Suprapubic skin (tissue), 4 donors: ENCODE measurements at regions not wholly inside any gene's neighbourhood (a gene's known extent, or its start where the extent isn't known, plus 50 kb on each side); places are given as distances from the start of the nearest gene placed in this dataset.

ENCODE experiments used
- DNase-seq, 2 donors: peaks; one replicate each; pipeline ENCODE4 v3.0.0-alpha.2; 2019; ENCODE audit warnings: low spot score in 2 of 2
- H3K27ac ChIP-seq: fragments of 200-600 bp; sonication (generic); one replicate; pipeline ENCODE4 v1.5.1; 2019
- H3K27me3 ChIP-seq: fragments of 200-600 bp; sonication (generic); one replicate; pipeline ENCODE4 v1.5.1; 2019
- H3K36me3 ChIP-seq: fragments of 200-600 bp; sonication (generic); one replicate; pipeline ENCODE4 v1.5.1; 2019
- H3K4me1 ChIP-seq: fragments of 200-600 bp; sonication (generic); one replicate; pipeline ENCODE4 v1.5.1; 2019
- H3K4me3 ChIP-seq: fragments of 200-600 bp; sonication (generic); one replicate; pipeline ENCODE4 v1.5.1; 2019; ENCODE audit warnings: mild to moderate bottlenecking
- H3K9me3 ChIP-seq: fragments of 200-600 bp; sonication (generic); one replicate; pipeline ENCODE4 v1.5.1; 2019
- CTCF ChIP-seq, 2 donors: fragments of 200-600 bp in 1 of 2; fragments of 450-650 bp in 1 of 2; sonication (generic) in 1 of 2; IDR thresholded peaks; one replicate each; pipeline ENCODE4 v1.5.1; 2016 to 2019; ENCODE audit warnings: antibody characterized with exemption in 2 of 2, mild to moderate bottlenecking in 1 of 2, moderate library complexity in 1 of 2
- EP300 ChIP-seq: sonication (generic); formaldehyde crosslinking; IDR thresholded peaks from one replicate; pipeline ENCODE4 v1.6.1; 2017; ENCODE audit warnings: antibody characterized with exemption
- POLR2A ChIP-seq, 2 donors: fragments of 450-650 bp; IDR thresholded peaks; one replicate each; pipeline ENCODE4 v1.6.1; 2017; ENCODE audit warnings: antibody characterized with exemption in 2 of 2, mild to moderate bottlenecking in 2 of 2, moderate library complexity in 2 of 2
- POLR2AphosphoS5 ChIP-seq, 3 donors: sonication (generic); formaldehyde crosslinking; IDR thresholded peaks; one replicate each; pipeline ENCODE4 v1.6.1; 2017; ENCODE audit warnings: antibody characterized with exemption in 3 of 3
- WGBS: methylation state at CpG from one replicate; pipeline ENCODE4 v1.1.5; 2018; 5-methylcytosine and 5-hydroxymethylcytosine counted together

DNA sequence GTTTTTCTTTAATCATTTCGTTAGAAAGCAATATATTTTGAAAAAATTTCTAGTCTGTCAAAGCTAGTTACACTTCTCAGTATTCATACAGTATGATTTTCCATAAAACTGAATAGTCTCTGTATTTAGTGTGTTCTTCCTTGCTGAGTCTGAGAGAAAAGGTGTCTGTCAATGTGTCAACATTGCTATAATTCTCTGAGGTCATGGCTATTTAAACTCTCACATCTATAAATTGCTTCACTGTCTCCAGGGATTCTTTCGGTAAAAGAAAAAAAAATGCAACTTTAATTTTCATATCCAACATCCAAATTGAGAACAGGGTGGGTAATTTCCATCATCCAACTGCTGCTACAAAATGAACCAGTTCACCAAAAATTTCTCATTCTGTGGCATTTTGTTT lies 319.7 kb upstream of the GHITM start:
- TF ChIP-seq POLR2A (IDR thresholded peaks at IDR 0.05) (no peak), EP300 (no peak), CTCF (IDR thresholded peaks at IDR 0.05) (no peak), POLR2AphosphoS5 (IDR thresholded peaks at IDR 0.05) (no peak)
- H3K9me3 ChIP-seq = no peaks in the 10 kb centered on the region
- H3K27me3 ChIP-seq = no peaks in the 10 kb centered on the region
- no peak overlapping the region for H3K27ac ChIP-seq
- DNase-seq = no peak
- 56% methylated on average over 2 of the region's 2 CpGs for WGBS
- H3K4me3 ChIP-seq = no peak overlapping the region
- no peaks in the 10 kb centered on the region for H3K4me1 ChIP-seq
- H3K36me3 ChIP-seq = no peaks in the 10 kb centered on the region

GRCh38 chr10:83820033-83820432 lies 319.3 kb upstream of the GHITM start:
- Histone ChIP-seq H3K27me3 (no peaks in the 10 kb centered on the region), H3K36me3 (no peaks in the 10 kb centered on the region), H3K4me1 (no peaks in the 10 kb centered on the region), H3K9me3 (no peaks in the 10 kb centered on the region), H3K27ac (no peak overlapping the region), H3K4me3 (no peak overlapping the region)
- 32% methylated on average over 3 of the region's 3 CpGs for WGBS
- DNase-seq = no peak
- TF ChIP-seq CTCF (IDR thresholded peaks at IDR 0.05) = no peak
- no peak for TF ChIP-seq EP300

DNA sequence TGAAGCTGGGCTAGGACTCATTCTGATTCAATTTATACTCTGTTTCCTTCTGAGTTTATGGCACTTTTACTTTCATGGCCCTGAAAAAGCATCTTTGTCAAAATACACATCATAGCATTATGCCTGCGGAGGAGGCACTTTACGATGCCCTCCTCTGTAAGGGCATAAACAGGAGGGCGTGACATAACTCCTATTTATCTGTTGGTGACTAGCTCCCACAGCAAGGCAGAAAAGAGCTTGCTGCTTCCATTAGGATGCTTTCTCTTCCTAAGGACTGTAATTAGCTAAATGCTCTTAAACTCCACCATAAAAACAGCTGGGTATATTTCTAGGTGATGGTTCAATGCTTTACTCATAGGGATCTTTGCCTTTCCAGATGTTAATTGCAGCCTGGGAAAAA lies 315.2 kb upstream of the GHITM start:
- H3K4me1 ChIP-seq = no peaks in the 10 kb centered on the region
- H3K27ac ChIP-seq = no peak overlapping the region
- H3K4me3 ChIP-seq = no peak overlapping the region
- no peaks in the 10 kb centered on the region for H3K27me3 ChIP-seq
- H3K36me3 ChIP-seq = no peaks in the 10 kb centered on the region
- TF ChIP-seq CTCF (IDR thresholded peaks at IDR 0.05) (no peak), EP300 (no peak), POLR2AphosphoS5 (IDR thresholded peaks at IDR 0.05) (no peak), POLR2A (IDR thresholded peaks at IDR 0.05) (no peak)
- no peak for DNase-seq
- H3K9me3 ChIP-seq = no peaks in the 10 kb centered on the region
- WGBS = 70% methylated on average over 3 of the region's 3 CpGs

- Histone ChIP-seq H3K4me3 (no peak overlapping the region), H3K27me3 (no peaks in the 10 kb centered on the region), H3K27ac (no peak overlapping the region), H3K4me1 (no peaks in the 10 kb centered on the region), H3K36me3 (no peaks in the 10 kb centered on the region), H3K9me3 (peaks cover 4% of the 10 kb centered on the region)
- 76% methylated on average over 2 of the region's 2 CpGs for WGBS
- no peak for DNase-seq
- TF ChIP-seq CTCF (IDR thresholded peaks at IDR 0.05) (no peak), POLR2AphosphoS5 (IDR thresholded peaks at IDR 0.05) (no peak), EP300 (no peak), POLR2A (IDR thresholded peaks at IDR 0.05) (no peak)
Measured at GRCh38 chr10:83834096-83834495, 305.2 kb upstream of the GHITM start.

DNA sequence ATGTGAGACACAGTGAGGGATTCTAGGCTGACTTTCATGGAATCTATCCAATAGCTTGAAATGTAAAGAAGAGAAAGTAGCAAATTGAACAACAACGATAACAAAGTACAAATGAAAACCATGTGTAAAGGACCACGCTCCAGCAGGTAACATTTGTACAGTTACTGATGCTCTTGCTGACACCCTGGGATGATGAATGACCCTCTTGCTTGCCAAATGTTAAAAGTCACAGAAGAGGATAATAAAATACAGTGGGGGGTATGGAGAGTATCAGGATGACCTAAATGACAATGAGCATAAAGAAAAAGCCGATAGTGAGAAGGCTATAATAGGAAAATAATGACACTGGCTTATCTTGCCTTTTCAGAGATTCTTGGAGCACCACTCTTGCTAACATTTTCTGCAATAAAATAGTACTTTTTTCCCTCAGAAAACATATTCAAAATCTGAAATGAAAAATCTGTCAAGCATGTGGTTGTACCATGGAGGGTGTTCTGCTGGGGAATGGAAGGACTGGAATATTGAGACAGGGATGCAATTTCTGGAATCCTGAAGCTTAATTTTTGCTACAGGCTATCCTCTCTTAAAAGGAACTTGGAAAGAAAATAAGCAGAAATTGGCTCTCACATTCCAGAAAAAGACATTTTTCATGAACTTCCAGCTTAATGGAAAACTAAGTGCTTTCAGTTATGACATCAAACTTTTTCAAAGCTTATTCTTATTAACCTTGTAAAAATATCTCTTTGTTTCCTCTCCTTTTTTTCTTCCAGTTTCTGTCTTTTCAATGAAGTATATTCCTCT lies 303.2 kb upstream of the GHITM start:
- no peak for DNase-seq
- no peaks in the 10 kb centered on the region for H3K4me1 ChIP-seq
- H3K9me3 ChIP-seq = no peaks in the 10 kb centered on the region
- H3K36me3 ChIP-seq = no peaks in the 10 kb centered on the region
- no peak overlapping the region for H3K4me3 ChIP-seq
- no peak for TF ChIP-seq POLR2AphosphoS5 (IDR thresholded peaks at IDR 0.05)
- no peak for TF ChIP-seq EP300
- no peak for TF ChIP-seq POLR2A (IDR thresholded peaks at IDR 0.05)
- no peak for TF ChIP-seq CTCF (IDR thresholded peaks at IDR 0.05)
- WGBS = 51% methylated on average over 3 of the region's 3 CpGs
- H3K27ac ChIP-seq = no peak overlapping the region
- no peaks in the 10 kb centered on the region for H3K27me3 ChIP-seq
